HCT116 (cell line): ENCODE measurements at regions not wholly inside any gene's neighbourhood (a gene's known extent, or its start where the extent isn't known, plus 50 kb on each side); places are given as distances from the start of the nearest gene placed in this dataset.

Experiments
- ATAC-seq: fragments of 200-7000 bp; cut with Tn5 transposase; 2 replicates; pipeline ENCODE4 v1.9.1; 2020; ENCODE audit warnings: mild to moderate bottlenecking, moderate library complexity
- BruUV-seq: library from RNA; stranded (reverse); fragments of 400-500 nt; replicated peaks from 2 replicates; lab custom pipeline; 2021; lab: Mats Ljungman, UMichigan
- CTCF ChIA-PET: fragments of 300-600 bp; sonication (Branson Sonifier 250); formaldehyde crosslinking; loops from one replicate; lab custom pipeline; 2021; ENCODE audit warnings: antibody characterized with exemption; lab: Charles Lee
- POLR2A ChIA-PET: fragments of 300-600, 350-600 bp; sonication (Branson Sonifier 250); formaldehyde crosslinking; loops from one replicate; lab custom pipeline; 2021; ENCODE audit warnings: antibody characterized with exemption; lab: Charles Lee
- RAD21 ChIA-PET, 2 experiments: fragments of 300-600 bp; sonication (Branson Sonifier 250); formaldehyde crosslinking; loops; one replicate each; lab custom pipeline; 2023; ENCODE audit warnings: low total read pairs in 2 of 2; ENCODE audit not compliant: uncharacterized antibody in 2 of 2, unreplicated experiment in 2 of 2, low non-redundant PET in 1 of 2; lab: Charles Lee
- DNase-seq: peaks from one replicate; pipeline ENCODE4 v3.0.0-alpha.2; 2010; ENCODE audit warnings: low read depth, low spot score
- H2AFZ ChIP-seq: fragments of 200-600 bp; shearing (Covaris generic), sonication (generic); 2 replicates; pipeline ENCODE4 v1.6.1; 2017; ENCODE audit warnings: low read depth, mixed run types, mixed read lengths, antibody characterized with exemption, low read length; ENCODE audit not compliant: poor library complexity, severe bottlenecking
- H3K27ac ChIP-seq: 2 replicates; pipeline ENCODE4 v1.5.1; 2012; ENCODE audit warnings: low read depth, low read length
- H3K27me3 ChIP-seq: fragments of 200-600 bp; sonication (generic); 2 replicates; pipeline ENCODE4 v1.6.1; 2016; ENCODE audit warnings: mixed run types, low read length, mixed read lengths; ENCODE audit not compliant: insufficient read depth
- H3K36me3 ChIP-seq, 2 experiments: fragments of 200-500 bp in 1 of 2; fragments of 200-600 bp in 1 of 2; sonication (Bioruptor generic) in 1 of 2; sonication (generic) in 1 of 2; 2 replicates each; pipeline versions ENCODE4 v1.5.1 to v1.6.1; 2014 to 2016; ENCODE audit warnings: low read length in 2 of 2, inconsistent platforms in 1 of 2, mixed read lengths in 1 of 2, mixed run types in 1 of 2; ENCODE audit not compliant: insufficient read depth in 2 of 2, control insufficient read depth in 1 of 2
- H3K4me1 ChIP-seq, 2 experiments: fragments of 200-600 bp in 1 of 2; sonication (generic) in 1 of 2; 2 replicates each; pipeline versions ENCODE4 v1.5.1 to v1.6.1; 2012 to 2017; ENCODE audit warnings: low read length in 2 of 2, inconsistent platforms in 1 of 2, mild to moderate bottlenecking in 1 of 2, mixed read lengths in 1 of 2, mixed run types in 1 of 2, moderate library complexity in 1 of 2; ENCODE audit not compliant: insufficient read depth in 2 of 2, control insufficient read depth in 1 of 2
- H3K4me2 ChIP-seq: fragments of 200-600 bp; sonication (generic); 2 replicates; pipeline ENCODE4 v1.6.1; 2017; ENCODE audit warnings: mixed run types, low read length, mixed read lengths
- H3K4me3 ChIP-seq, 2 experiments: fragments of 200-600 bp in 1 of 2; sonication (generic) in 1 of 2; replicated peaks in 1 of 2; 2 replicates each; pipeline ENCODE4 v1.5.1; 2011 to 2016; ENCODE audit warnings: low read length in 2 of 2, control low read depth in 1 of 2, low read depth in 1 of 2, mild to moderate bottlenecking in 1 of 2, mixed read lengths in 1 of 2, mixed run types in 1 of 2
- H3K79me2 ChIP-seq: fragments of 200-600 bp; sonication (generic); 2 replicates; pipeline ENCODE4 v1.6.1; 2017; ENCODE audit warnings: mild to moderate bottlenecking, mixed run types, low read length, moderate library complexity, mixed read lengths; ENCODE audit not compliant: insufficient read depth
- H3K9ac ChIP-seq: fragments of 200-600 bp; sonication (generic); 2 replicates; pipeline ENCODE4 v1.6.1; 2016; ENCODE audit warnings: low read length, mixed read lengths
- H3K9me2 ChIP-seq: fragments of 200-600 bp; sonication (generic), shearing (Covaris generic); 2 replicates; pipeline ENCODE4 v1.6.1; 2017; ENCODE audit warnings: mixed run types, mild to moderate bottlenecking, moderate library complexity; ENCODE audit not compliant: insufficient read depth
- H3K9me3 ChIP-seq, 2 experiments: fragments of 200-500 bp in 1 of 2; fragments of 200-600 bp in 1 of 2; sonication (Bioruptor generic) in 1 of 2; sonication (generic) in 1 of 2; 2 replicates each; pipeline ENCODE4 v1.6.1; 2014 to 2017; ENCODE audit warnings: low read length in 2 of 2, mixed read lengths in 2 of 2, inconsistent platforms in 1 of 2, low read depth in 1 of 2, mild to moderate bottlenecking in 1 of 2, mixed run types in 1 of 2, moderate library complexity in 1 of 2; ENCODE audit not compliant: control insufficient read depth in 1 of 2, insufficient read depth in 1 of 2
- H4K20me1 ChIP-seq: fragments of 200-600 bp; sonication (generic), shearing (Covaris generic); 2 replicates; pipeline ENCODE4 v1.6.1; 2017; ENCODE audit warnings: mixed run types, mild to moderate bottlenecking, moderate library complexity; ENCODE audit not compliant: insufficient read depth
- EGR1 ChIP-seq: IDR thresholded peaks from 2 replicates; pipeline ENCODE4 v1.6.1; 2012; ENCODE audit warnings: low read depth
- EZH2 ChIP-seq: fragments of 200-600 bp; sonication (generic); IDR thresholded peaks from 2 replicates; pipeline ENCODE4 v1.6.1; 2017; ENCODE audit warnings: antibody characterized with exemption, mixed run types
- EZH2phosphoT487 ChIP-seq: fragments of 200-600 bp; IDR thresholded peaks from 2 replicates; pipeline ENCODE4 v1.6.1; 2018; ENCODE audit warnings: antibody characterized with exemption, borderline replicate concordance
- ZNF274 ChIP-seq: fragments of 200-500 bp; sonication (Bioruptor generic); IDR thresholded peaks from 2 replicates; pipeline ENCODE4 v1.6.1; 2014; ENCODE audit warnings: mild to moderate bottlenecking, low read depth, low read length, inconsistent platforms
- intact Hi-C: fragments of 100-400 bp; cut with micrococcal nuclease; formaldehyde crosslinking; loops from 2 replicates; pipeline ENCODE4 v1.10.0; 2022
- TF ChIP-seq, protein P1 (sequence below): IDR thresholded peaks from 2 replicates; pipeline ENCODE4 v1.6.1; 2012

GRCh38 chr3:3509665-3510064, 289.6 kb upstream of the LRRN1 start:
- no peak overlapping the region for H3K4me3 ChIP-seq
- no peak overlapping the region for H3K9ac ChIP-seq
- no peak for TF ChIP-seq EZH2phosphoT487
- DNase-seq: no peak
- no peaks in the 10 kb centered on the region for H3K27me3 ChIP-seq
- no peaks in the 10 kb centered on the region for H4K20me1 ChIP-seq
- ChIA-PET CTCF (no interaction called here), POLR2A (no interaction called here), RAD21 (no interaction called here)
- H3K36me3 ChIP-seq: no peaks in the 10 kb centered on the region
- no TSS peak for BruUV-seq
- H3K4me2 ChIP-seq: no peak overlapping the region
- no peaks in the 10 kb centered on the region for H3K4me1 ChIP-seq
- H3K9me2 ChIP-seq: no peaks in the 10 kb centered on the region
- H3K79me2 ChIP-seq: no peaks in the 10 kb centered on the region
- no peak overlapping the region for H2AFZ ChIP-seq
- no peak for ATAC-seq
- peaks cover 0 to 9% of the 10 kb centered on the region in 2 experiments; a peak in 2 of 4 replicates for H3K9me3 ChIP-seq
- intact Hi-C loops: no loop called here
- no peak overlapping the region for H3K27ac ChIP-seq

GRCh38 chr3:3504686-3505085, 294.5 kb upstream of the LRRN1 start:
- no peaks in the 10 kb centered on the region for H3K4me1 ChIP-seq
- ATAC-seq (no peak), DNase-seq (no peak)
- H2AFZ ChIP-seq: no peak overlapping the region
- H3K79me2 ChIP-seq: no peaks in the 10 kb centered on the region
- intact Hi-C loops: no loop called here
- RAD21 ChIA-PET: no interaction called here
- H3K9me3 ChIP-seq: peaks cover 0 to 7% of the 10 kb centered on the region in 2 experiments; a peak in 2 of 4 replicates
- no peaks in the 10 kb centered on the region for H3K9me2 ChIP-seq
- BruUV-seq: no TSS peak
- H3K36me3 ChIP-seq: no peaks in the 10 kb centered on the region
- H3K27me3 ChIP-seq: no peaks in the 10 kb centered on the region
- CTCF ChIA-PET: no interaction called here
- H3K27ac ChIP-seq: no peak overlapping the region
- no peak overlapping the region for H3K4me3 ChIP-seq
- H3K9ac ChIP-seq: no peak overlapping the region
- POLR2A ChIA-PET: no interaction called here
- H4K20me1 ChIP-seq: no peaks in the 10 kb centered on the region
- no peak overlapping the region for H3K4me2 ChIP-seq
- TF ChIP-seq EZH2: no peak
- no peak for TF ChIP-seq ZNF274
- TF ChIP-seq, protein P1, sequence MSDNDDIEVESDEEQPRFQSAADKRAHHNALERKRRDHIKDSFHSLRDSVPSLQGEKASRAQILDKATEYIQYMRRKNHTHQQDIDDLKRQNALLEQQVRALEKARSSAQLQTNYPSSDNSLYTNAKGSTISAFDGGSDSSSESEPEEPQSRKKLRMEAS: no peak
- TF ChIP-seq EGR1: no peak
